HK-2 (cell line): ENCODE measurements at regions not wholly inside any gene's neighbourhood (a gene's known extent, or its start where the extent isn't known, plus 50 kb on each side); places are given as distances from the start of the nearest gene placed in this dataset.

Experiments
- DNase-seq: peaks from one replicate; pipeline ENCODE4 v3.0.0-alpha.2; 2018; ENCODE audit not compliant: unreplicated experiment

GRCh38 chr1:181430015-181430885 lies 53.1 kb upstream of the CACNA1E start:
- DNase-seq: no peak
